ENCODE measurements at regions not wholly inside any gene's neighbourhood (a gene's known extent, or its start where the extent isn't known, plus 50 kb on each side); places are given as distances from the start of the nearest gene placed in this dataset.

GRCh38 chr9:119859128-119859527 lies 489.9 kb upstream of the BRINP1 start:
- TF ChIP-seq CTCF (IDR thresholded peaks at IDR 0.05) (no peak), POLR2A (IDR thresholded peaks at IDR 0.05) (no peak)

Data from uterus (tissue), 2 donors.